ENCODE measurements at regions not wholly inside any gene's neighbourhood (a gene's known extent, or its start where the extent isn't known, plus 50 kb on each side); places are given as distances from the start of the nearest gene placed in this dataset.

DNA sequence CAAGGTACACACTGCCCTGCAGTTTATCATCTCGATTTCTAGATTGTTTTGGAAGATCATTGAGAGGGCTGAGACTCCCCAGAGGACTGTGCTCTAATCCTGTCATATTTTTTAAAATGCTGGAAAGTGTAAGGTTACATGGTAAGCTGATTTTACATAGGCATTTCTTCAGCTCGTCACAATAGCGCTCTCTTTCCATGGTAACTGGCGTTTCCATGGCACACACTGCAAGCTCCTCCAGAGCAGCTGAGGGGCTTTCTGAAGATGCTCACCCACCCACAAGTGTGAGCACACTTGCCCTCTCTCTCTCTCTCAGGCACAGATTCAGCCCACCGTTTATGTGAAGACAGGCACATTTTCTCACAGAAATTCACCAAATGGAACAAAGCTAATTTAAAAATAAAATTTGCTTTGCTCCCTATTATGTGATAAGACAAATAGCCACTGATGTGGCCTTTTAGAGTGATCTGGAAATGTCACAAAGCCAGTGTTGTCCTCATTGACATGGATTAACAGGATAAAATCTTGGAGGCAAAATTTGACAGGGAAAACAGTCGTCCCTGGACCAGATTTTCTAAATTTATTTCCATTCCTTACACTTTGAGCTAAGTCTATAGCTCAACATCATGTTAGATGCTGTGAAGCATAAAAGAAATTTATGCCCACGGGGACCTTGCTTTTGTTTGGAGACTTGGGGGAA, 421.5 kb downstream of the RWDD3 start:
- TF ChIP-seq, protein P1, sequence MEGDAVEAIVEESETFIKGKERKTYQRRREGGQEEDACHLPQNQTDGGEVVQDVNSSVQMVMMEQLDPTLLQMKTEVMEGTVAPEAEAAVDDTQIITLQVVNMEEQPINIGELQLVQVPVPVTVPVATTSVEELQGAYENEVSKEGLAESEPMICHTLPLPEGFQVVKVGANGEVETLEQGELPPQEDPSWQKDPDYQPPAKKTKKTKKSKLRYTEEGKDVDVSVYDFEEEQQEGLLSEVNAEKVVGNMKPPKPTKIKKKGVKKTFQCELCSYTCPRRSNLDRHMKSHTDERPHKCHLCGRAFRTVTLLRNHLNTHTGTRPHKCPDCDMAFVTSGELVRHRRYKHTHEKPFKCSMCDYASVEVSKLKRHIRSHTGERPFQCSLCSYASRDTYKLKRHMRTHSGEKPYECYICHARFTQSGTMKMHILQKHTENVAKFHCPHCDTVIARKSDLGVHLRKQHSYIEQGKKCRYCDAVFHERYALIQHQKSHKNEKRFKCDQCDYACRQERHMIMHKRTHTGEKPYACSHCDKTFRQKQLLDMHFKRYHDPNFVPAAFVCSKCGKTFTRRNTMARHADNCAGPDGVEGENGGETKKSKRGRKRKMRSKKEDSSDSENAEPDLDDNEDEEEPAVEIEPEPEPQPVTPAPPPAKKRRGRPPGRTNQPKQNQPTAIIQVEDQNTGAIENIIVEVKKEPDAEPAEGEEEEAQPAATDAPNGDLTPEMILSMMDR (IDR thresholded peaks at IDR 0.05 in 4 of 5, conservative IDR thresholded peaks at IDR 0.05 in 1 of 5) = no peak
- TF ChIP-seq POLR2A (IDR thresholded peaks at IDR 0.05) = no peak

All from gastrocnemius medialis (tissue), 4 donors.